Transverse colon (tissue), 4 donors: ENCODE measurements at regions not wholly inside any gene's neighbourhood (a gene's known extent, or its start where the extent isn't known, plus 50 kb on each side); places are given as distances from the start of the nearest gene placed in this dataset.

Experiments
- DNase-seq: peaks from one replicate; pipeline ENCODE4 v3.0.0-alpha.2; 2019
- H3K27ac ChIP-seq, 4 donors: fragments of 200-600 bp; sonication (generic); 2 replicates each; pipeline ENCODE4 v1.5.1; 2016 to 2018; ENCODE audit warnings: inconsistent platforms in 4 of 4
- H3K27me3 ChIP-seq: fragments of 200-600 bp; sonication (generic); 2 replicates; pipeline ENCODE4 v1.5.1; 2017; ENCODE audit warnings: inconsistent platforms
- H3K36me3 ChIP-seq, 4 donors: fragments of 200-600 bp; sonication (generic); 2 replicates each; pipeline ENCODE4 v1.5.1; 2017 to 2019; ENCODE audit warnings: inconsistent platforms in 4 of 4
- H3K4me1 ChIP-seq, 4 donors: fragments of 200-600 bp; sonication (generic); 2 replicates each; pipeline ENCODE4 v1.5.1; 2017 to 2020; ENCODE audit warnings: inconsistent platforms in 4 of 4
- H3K4me3 ChIP-seq, 4 donors: fragments of 200-600 bp; sonication (generic); 1 replicate in 1 of 4; 2 replicates in 3 of 4; pipeline versions ENCODE4 v1.5.1 to v1.6.1; 2017 to 2019; ENCODE audit warnings: inconsistent platforms in 4 of 4
- H3K9me3 ChIP-seq, 2 donors: fragments of 200-600 bp; sonication (generic); 2 replicates each; pipeline ENCODE4 v1.5.1; 2017 to 2019; ENCODE audit warnings: inconsistent platforms in 2 of 2
- EP300 ChIP-seq: sonication (generic); formaldehyde crosslinking; IDR thresholded peaks from one replicate; pipeline ENCODE4 v1.6.1; 2017; ENCODE audit warnings: antibody characterized with exemption, low read depth
- POLR2A ChIP-seq: fragments of 450-650 bp; IDR thresholded peaks from one replicate; pipeline ENCODE4 v1.6.1; 2016; ENCODE audit warnings: antibody characterized with exemption, mild to moderate bottlenecking, moderate library complexity
- POLR2AphosphoS5 ChIP-seq, 3 donors: sonication (generic); formaldehyde crosslinking; IDR thresholded peaks; one replicate each; pipeline ENCODE4 v1.6.1; 2016; ENCODE audit warnings: antibody characterized with exemption in 3 of 3
- WGBS, 2 donors: methylation state at CpG; one replicate each; pipeline ENCODE4 v1.1.5; 2018; ENCODE audit warnings: low coverage in 1 of 2; 5-methylcytosine and 5-hydroxymethylcytosine counted together
- in situ Hi-C, 4 donors: fragments of 200-750 bp; cut with MboI; loops; one replicate each; pipeline versions ENCODE4 v1.15.0 to v1.15.1; 2017; ENCODE audit warnings: low sequenced_read_pairs in 3 of 4, low pct_ligation_motif_present in 1 of 4, low pct_unique_long_range_greater_than_20kb in 1 of 4
- intact Hi-C: fragments of 100-400 bp; cut with DNase I; formaldehyde crosslinking; loops from one replicate; pipeline ENCODE4 v1.15.1; 2023; ENCODE audit warnings: low total_unique reads
- TF ChIP-seq, protein P1 (sequence below), 5 experiments: fragments of 200-600 bp in 3 of 5; fragments of 450-650 bp in 2 of 5; sonication (generic) in 3 of 5; IDR thresholded peaks; 1 replicate in 2 of 5; 2 replicates in 3 of 5; pipeline ENCODE4 v1.5.1; 2016 to 2017; ENCODE audit warnings: antibody characterized with exemption in 5 of 5, inconsistent platforms in 3 of 5, mild to moderate bottlenecking in 2 of 5, moderate library complexity in 1 of 5

GRCh38 chr13:99875391-99875790 is 96.2 kb downstream of the ZIC5 start:
- WGBS, 2 donors: 76 to 82% methylated on average over 6 of the region's 6 CpGs
- DNase-seq: no peak
- peaks cover 0 to 12% (median 4%) of the 10 kb centered on the region in 4 donors for H3K4me1 ChIP-seq
- TF ChIP-seq POLR2AphosphoS5 (IDR thresholded peaks at IDR 0.05) (no peak), EP300 (no peak), POLR2A (no peak)
- TF ChIP-seq, protein P1, sequence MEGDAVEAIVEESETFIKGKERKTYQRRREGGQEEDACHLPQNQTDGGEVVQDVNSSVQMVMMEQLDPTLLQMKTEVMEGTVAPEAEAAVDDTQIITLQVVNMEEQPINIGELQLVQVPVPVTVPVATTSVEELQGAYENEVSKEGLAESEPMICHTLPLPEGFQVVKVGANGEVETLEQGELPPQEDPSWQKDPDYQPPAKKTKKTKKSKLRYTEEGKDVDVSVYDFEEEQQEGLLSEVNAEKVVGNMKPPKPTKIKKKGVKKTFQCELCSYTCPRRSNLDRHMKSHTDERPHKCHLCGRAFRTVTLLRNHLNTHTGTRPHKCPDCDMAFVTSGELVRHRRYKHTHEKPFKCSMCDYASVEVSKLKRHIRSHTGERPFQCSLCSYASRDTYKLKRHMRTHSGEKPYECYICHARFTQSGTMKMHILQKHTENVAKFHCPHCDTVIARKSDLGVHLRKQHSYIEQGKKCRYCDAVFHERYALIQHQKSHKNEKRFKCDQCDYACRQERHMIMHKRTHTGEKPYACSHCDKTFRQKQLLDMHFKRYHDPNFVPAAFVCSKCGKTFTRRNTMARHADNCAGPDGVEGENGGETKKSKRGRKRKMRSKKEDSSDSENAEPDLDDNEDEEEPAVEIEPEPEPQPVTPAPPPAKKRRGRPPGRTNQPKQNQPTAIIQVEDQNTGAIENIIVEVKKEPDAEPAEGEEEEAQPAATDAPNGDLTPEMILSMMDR (IDR thresholded peaks at IDR 0.05): no peak
- H3K4me3 ChIP-seq: no peak overlapping the region
- no peak overlapping the region for H3K27ac ChIP-seq
- in situ Hi-C loops (no loop called here), intact Hi-C loops (no loop called here)
- no peaks in the 10 kb centered on the region for H3K27me3 ChIP-seq
- no peaks in the 10 kb centered on the region for H3K36me3 ChIP-seq
- H3K9me3 ChIP-seq: no peaks in the 10 kb centered on the region

GRCh38 chr13:99873832-99874430 is 97.6 kb downstream of the ZIC5 start:
- in situ Hi-C loops: no loop called here
- no peaks in the 10 kb centered on the region for H3K36me3 ChIP-seq
- 70 to 74% methylated on average over 3 of the region's 3 CpGs for WGBS, 2 donors
- H3K4me1 ChIP-seq: peaks cover 0 to 12% (median 4%) of the 10 kb centered on the region in 4 donors
- TF ChIP-seq, protein P1 (IDR thresholded peaks at IDR 0.05): no peak
- TF ChIP-seq EP300 (no peak), POLR2AphosphoS5 (IDR thresholded peaks at IDR 0.05) (no peak), POLR2A (no peak)
- no peaks in the 10 kb centered on the region for H3K27me3 ChIP-seq
- intact Hi-C loops: no loop called here
- H3K9me3 ChIP-seq: no peaks in the 10 kb centered on the region
- H3K27ac ChIP-seq: no peak overlapping the region
- H3K4me3 ChIP-seq: no peak overlapping the region
- no peak for DNase-seq

DNA sequence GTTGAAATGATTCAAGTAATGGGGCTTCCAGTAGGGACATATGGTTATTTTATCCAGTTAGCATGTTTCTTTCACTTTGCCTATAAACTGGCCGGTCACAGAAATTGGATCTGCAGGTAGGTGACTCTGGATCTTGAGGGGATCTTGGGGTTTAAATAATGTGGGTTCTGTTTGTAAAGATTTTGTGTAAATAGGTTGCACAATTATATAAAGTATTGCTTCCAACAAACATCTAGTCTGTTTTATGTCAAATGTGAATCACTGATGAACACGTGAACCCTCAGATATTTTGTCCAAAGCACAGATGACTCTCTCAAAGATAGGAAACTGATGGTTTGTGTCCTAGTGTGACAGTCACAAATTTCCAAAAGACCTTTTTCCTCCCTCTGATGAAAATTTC is 98.4 kb downstream of the ZIC5 start:
- peaks cover 0 to 12% (median 4%) of the 10 kb centered on the region in 4 donors for H3K4me1 ChIP-seq
- H3K9me3 ChIP-seq: no peaks in the 10 kb centered on the region
- TF ChIP-seq, protein P1 (IDR thresholded peaks at IDR 0.05): no peak
- TF ChIP-seq POLR2AphosphoS5 (IDR thresholded peaks at IDR 0.05) (no peak), EP300 (no peak), POLR2A (no peak)
- intact Hi-C loops (no loop called here), in situ Hi-C loops (no loop called here)
- no peak for DNase-seq
- 90 to 93% methylated on average over 2 of the region's 2 CpGs for WGBS, 2 donors
- no peak overlapping the region for H3K4me3 ChIP-seq
- no peaks in the 10 kb centered on the region for H3K36me3 ChIP-seq
- no peak overlapping the region for H3K27ac ChIP-seq
- H3K27me3 ChIP-seq: no peaks in the 10 kb centered on the region

DNA sequence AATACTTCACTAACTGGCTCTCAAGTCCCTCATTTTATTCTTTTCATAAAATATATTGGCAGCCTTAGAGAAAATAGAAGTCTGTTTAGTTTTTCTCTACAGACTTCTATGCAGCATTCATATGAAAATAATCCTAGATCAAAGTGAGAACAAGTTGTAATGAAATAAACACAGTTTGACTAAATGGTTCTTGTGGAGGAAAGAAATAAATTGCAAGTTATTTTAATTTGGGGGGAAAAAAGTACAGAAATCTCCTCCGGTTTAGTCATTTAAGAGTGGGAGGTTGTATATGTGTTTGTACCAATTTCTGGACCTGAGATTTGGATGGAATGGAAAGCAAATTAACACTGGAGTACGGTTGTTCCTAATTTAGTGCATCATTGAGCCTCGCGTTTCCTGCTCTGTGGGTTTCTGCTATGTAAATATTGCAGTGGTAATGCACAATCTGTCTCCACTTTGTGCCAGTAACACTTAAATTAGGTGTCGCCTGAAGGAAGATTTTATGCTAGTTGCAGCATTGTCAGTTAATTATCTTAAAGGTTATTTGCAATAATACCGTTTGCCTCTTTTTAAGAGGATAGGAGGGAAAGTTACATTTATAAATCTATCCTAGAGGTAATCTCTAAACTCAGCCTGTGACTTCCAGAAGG is 100.2 kb downstream of the ZIC5 start:
- no peak overlapping the region for H3K27ac ChIP-seq
- no peak for DNase-seq
- H3K27me3 ChIP-seq: no peaks in the 10 kb centered on the region
- no peaks in the 10 kb centered on the region for H3K36me3 ChIP-seq
- no peak overlapping the region for H3K4me3 ChIP-seq
- TF ChIP-seq POLR2A: no peak
- TF ChIP-seq EP300: no peak
- TF ChIP-seq POLR2AphosphoS5 (IDR thresholded peaks at IDR 0.05): no peak
- in situ Hi-C loops (no loop called here), intact Hi-C loops (no loop called here)
- H3K4me1 ChIP-seq: peaks cover 0 to 12% (median 4%) of the 10 kb centered on the region in 4 donors
- no peaks in the 10 kb centered on the region for H3K9me3 ChIP-seq
- WGBS, 2 donors: 13 to 22% methylated on average over 1 to 6 of the region's 6 CpGs
